ENCODE measurements at regions not wholly inside any gene's neighbourhood (a gene's known extent, or its start where the extent isn't known, plus 50 kb on each side); places are given as distances from the start of the nearest gene placed in this dataset.

DNA sequence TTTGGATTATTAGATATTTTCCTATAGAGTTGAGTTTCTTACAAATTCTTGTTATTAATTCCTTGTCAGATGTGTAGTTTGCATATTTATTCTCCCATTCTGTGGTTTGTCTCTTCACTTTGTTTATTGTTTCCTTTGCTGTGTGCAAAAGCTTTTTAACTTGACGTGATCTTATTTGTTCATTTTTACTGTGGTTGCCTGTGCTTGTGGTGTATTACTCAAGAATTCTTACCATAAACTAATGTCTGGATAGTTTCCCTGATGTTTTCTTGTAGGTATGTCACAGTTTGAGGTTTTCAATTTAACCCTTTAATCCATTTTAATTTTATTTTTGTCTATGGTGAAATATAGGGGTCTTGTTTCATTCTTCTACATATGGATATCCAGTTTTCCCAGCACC lies 72.1 kb upstream of the LHX8 start:
- TF ChIP-seq, protein P1, sequence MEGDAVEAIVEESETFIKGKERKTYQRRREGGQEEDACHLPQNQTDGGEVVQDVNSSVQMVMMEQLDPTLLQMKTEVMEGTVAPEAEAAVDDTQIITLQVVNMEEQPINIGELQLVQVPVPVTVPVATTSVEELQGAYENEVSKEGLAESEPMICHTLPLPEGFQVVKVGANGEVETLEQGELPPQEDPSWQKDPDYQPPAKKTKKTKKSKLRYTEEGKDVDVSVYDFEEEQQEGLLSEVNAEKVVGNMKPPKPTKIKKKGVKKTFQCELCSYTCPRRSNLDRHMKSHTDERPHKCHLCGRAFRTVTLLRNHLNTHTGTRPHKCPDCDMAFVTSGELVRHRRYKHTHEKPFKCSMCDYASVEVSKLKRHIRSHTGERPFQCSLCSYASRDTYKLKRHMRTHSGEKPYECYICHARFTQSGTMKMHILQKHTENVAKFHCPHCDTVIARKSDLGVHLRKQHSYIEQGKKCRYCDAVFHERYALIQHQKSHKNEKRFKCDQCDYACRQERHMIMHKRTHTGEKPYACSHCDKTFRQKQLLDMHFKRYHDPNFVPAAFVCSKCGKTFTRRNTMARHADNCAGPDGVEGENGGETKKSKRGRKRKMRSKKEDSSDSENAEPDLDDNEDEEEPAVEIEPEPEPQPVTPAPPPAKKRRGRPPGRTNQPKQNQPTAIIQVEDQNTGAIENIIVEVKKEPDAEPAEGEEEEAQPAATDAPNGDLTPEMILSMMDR (CRISPR knock-in tag; IDR thresholded peaks at IDR 0.05): no peak
- TF ChIP-seq, protein P2, sequence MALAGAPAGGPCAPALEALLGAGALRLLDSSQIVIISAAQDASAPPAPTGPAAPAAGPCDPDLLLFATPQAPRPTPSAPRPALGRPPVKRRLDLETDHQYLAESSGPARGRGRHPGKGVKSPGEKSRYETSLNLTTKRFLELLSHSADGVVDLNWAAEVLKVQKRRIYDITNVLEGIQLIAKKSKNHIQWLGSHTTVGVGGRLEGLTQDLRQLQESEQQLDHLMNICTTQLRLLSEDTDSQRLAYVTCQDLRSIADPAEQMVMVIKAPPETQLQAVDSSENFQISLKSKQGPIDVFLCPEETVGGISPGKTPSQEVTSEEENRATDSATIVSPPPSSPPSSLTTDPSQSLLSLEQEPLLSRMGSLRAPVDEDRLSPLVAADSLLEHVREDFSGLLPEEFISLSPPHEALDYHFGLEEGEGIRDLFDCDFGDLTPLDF (CRISPR knock-in tag; IDR thresholded peaks at IDR 0.05): no peak
- TF ChIP-seq, protein P3, sequence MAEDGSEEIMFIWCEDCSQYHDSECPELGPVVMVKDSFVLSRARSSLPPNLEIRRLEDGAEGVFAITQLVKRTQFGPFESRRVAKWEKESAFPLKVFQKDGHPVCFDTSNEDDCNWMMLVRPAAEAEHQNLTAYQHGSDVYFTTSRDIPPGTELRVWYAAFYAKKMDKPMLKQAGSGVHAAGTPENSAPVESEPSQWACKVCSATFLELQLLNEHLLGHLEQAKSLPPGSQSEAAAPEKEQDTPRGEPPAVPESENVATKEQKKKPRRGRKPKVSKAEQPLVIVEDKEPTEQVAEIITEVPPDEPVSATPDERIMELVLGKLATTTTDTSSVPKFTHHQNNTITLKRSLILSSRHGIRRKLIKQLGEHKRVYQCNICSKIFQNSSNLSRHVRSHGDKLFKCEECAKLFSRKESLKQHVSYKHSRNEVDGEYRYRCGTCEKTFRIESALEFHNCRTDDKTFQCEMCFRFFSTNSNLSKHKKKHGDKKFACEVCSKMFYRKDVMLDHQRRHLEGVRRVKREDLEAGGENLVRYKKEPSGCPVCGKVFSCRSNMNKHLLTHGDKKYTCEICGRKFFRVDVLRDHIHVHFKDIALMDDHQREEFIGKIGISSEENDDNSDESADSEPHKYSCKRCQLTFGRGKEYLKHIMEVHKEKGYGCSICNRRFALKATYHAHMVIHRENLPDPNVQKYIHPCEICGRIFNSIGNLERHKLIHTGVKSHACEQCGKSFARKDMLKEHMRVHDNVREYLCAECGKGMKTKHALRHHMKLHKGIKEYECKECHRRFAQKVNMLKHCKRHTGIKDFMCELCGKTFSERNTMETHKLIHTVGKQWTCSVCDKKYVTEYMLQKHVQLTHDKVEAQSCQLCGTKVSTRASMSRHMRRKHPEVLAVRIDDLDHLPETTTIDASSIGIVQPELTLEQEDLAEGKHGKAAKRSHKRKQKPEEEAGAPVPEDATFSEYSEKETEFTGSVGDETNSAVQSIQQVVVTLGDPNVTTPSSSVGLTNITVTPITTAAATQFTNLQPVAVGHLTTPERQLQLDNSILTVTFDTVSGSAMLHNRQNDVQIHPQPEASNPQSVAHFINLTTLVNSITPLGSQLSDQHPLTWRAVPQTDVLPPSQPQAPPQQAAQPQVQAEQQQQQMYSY (CRISPR knock-in tag; IDR thresholded peaks at IDR 0.05): no peak
